GM21390 (cell line): ENCODE measurements at regions not wholly inside any gene's neighbourhood (a gene's known extent, or its start where the extent isn't known, plus 50 kb on each side); places are given as distances from the start of the nearest gene placed in this dataset.

Experiments
- ATAC-seq: cut with Tn5 transposase; IDR thresholded peaks from one replicate; pipeline ENCODE4 v1.9.1; 2021; ENCODE audit not compliant: unreplicated experiment

GRCh38 chr20:48171071-48171470, 385.8 kb upstream of the SULF2 start:
- no peak for ATAC-seq

DNA sequence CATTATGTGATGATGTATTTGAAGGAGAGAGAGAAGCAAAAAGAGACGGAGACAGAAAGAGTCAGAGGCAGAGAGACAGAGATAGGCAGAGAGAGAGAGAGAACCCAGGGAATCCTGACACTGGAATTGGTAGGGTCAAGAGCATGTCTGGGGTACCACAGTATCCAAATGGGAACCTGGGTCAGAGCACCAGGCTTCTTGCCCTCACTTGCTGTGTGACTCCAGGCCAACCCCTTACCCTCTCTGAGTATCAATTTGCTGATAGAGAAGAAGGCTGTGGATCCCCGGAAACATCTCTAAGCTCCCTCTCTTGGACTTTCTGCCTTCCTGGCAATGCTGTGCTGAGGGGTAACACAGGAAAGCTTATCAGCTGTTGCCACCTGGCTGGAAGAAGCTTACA, 385.3 kb upstream of the SULF2 start:
- ATAC-seq, result no peak

DNA sequence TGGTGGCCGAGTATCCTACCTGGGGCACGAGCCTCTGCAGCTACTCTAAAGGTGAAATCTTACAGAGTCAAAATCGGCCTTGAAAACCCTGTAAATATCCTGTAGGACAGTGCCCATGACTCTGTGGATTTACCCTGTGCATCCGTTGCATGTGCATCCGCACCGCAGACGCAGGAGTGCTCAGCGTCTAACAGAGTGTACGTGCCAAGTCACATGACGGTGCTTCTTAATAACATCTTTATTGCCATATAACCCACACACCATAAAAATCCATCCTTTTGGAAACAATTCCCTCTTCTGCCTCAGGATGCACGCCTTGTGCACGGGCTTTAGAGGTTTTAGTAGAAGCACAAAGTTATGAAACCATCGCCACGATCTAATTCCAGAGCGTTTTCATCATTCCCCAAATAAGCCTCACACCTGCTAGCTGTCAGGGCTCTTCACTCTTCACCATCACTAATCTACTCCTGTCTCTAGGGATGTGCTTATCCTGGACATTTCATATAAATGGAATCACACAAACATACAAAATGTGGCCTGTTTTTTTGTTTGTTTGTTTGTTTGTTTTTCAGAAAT, 384.5 kb upstream of the SULF2 start:
- ATAC-seq, result no peak

- ATAC-seq, result no peak
These were observed 381.0 kb upstream of the SULF2 start for GRCh38 chr20:48166082-48166835.

GRCh38 chr20:48165401-48165685, 380.1 kb upstream of the SULF2 start:
- no peak for ATAC-seq

- no peak for ATAC-seq
These were observed 379.5 kb upstream of the SULF2 start for GRCh38 chr20:48164566-48165400.

DNA sequence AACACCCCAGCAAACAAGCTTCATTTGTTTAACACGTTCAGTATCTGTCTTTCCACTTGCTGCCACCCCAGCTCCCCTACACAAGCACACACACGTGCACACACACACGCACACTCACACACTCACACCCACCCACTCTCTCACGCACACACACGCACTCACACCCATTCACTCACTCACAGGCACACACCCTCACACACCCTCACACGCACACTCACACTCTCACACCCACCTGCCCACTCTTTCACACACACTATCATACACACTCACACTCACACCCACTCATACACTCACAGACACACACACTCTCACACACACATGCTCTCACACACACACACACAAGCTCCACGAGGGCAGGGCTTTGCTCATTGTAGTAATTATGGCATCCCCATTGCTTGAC, 378.8 kb upstream of the SULF2 start:
- ATAC-seq, result no peak

GRCh38 chr20:48163505-48163904, 378.2 kb upstream of the SULF2 start:
- no peak for ATAC-seq

GRCh38 chr20:48162621-48163020, 377.3 kb upstream of the SULF2 start:
- no peak for ATAC-seq

- no peak for ATAC-seq
These were observed 374.1 kb upstream of the SULF2 start for GRCh38 chr20:48159145-48160008.

GRCh38 chr20:48158014-48158413, 372.7 kb upstream of the SULF2 start:
- no peak for ATAC-seq

- ATAC-seq, result no peak
These were observed 371.8 kb upstream of the SULF2 start for GRCh38 chr20:48156951-48157700.

GRCh38 chr20:48156521-48156920, 371.2 kb upstream of the SULF2 start:
- no peak for ATAC-seq

DNA sequence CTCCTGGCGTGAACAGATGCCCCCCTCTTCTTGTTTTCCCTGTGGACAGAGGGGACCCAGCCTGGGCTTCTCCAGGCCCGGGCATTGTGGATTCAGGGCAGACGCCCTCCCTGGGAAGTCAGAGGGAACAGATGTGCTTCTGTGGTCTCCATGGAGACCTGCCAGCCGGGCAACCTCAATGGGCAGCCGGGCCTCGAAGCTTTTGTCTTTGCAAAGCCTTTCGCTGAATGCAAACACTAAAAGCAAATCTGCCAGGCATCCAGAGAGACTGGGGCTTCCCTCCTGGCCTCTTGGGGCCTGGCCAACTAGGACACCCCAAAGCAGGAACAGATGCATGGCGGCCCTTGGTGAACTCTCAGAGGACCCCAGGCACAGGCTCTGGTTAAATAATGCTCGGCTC, 370.0 kb upstream of the SULF2 start:
- ATAC-seq, result no peak

DNA sequence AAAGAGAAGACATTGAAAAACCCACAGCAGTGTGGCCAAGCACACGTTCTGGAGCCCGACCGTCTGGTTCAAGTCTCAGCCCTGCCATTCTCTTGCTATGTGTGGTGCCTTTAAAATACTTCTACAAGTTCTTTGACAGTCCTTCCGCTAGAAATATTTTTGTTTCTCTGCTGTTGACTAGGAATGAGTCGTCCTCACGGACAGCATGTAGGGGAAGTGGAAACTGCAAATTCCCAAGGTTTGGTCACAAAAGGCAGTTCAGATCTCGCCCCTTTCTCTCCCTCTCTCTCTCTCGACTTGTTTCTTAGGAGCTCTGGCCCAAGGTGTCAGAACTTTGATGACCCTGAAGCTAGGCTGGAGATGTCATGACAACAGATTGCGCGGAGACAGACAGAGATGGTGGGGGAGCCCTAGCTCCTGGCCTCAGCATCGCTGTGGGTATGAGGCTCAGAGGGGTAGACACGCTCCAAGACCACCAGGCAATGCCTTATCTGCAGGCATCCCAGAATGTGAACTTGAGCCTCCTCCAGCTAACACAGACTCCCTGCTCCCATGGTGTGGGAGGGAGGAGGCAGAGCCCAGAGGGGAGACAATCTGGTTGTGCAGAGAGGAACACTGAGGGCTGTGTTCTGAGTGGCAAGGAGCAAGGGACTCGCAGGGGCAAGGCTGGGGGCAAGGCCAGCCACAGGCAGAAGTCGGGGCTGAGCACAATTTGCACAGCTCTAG, 368.9 kb upstream of the SULF2 start:
- no peak for ATAC-seq

GRCh38 chr20:48153523-48153922, 368.2 kb upstream of the SULF2 start:
- no peak for ATAC-seq

DNA sequence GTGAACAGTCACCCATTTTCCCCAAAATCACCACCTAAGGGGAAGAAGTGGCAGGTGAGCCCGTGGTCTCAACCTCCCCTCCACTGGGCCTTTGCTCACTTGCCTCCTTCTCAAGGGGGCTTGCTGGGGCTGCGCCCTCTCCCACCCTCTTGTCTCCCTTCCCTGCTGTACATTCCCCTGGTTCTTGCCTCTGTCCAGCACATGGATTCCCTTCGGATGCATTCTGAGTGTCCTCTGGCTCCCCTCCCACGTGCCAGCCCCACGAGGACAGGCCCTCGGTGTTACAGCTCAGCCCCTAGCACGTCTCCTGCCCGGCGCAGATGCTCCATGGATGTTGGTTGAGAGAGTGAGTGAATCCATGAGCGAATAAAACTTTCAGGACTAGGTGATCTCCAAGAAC, 367.8 kb upstream of the SULF2 start:
- ATAC-seq, result no peak

- no peak for ATAC-seq
These were observed 365.3 kb upstream of the SULF2 start for GRCh38 chr20:48150568-48150967.

GRCh38 chr20:48149902-48150301, 364.6 kb upstream of the SULF2 start:
- ATAC-seq, result no peak
